Stimulated activated naive CD4-positive, alpha-beta T cell (primary cell): ENCODE measurements at regions not wholly inside any gene's neighbourhood (a gene's known extent, or its start where the extent isn't known, plus 50 kb on each side); places are given as distances from the start of the nearest gene placed in this dataset.
A peak's percentile ranks its signal among the peaks of the same experiment; 100 is the strongest.
"Not testable (repeated sequence)": the region's sequence is repeated elsewhere in the genome, so short reads cannot be mapped to it uniquely, and the experiment has no call there.

ENCODE experiments used
- DNase-seq, 6 experiments: peaks; one replicate each; lab custom pipeline; 2025; lab: John Stamatoyannopoulos, UW

DNA sequence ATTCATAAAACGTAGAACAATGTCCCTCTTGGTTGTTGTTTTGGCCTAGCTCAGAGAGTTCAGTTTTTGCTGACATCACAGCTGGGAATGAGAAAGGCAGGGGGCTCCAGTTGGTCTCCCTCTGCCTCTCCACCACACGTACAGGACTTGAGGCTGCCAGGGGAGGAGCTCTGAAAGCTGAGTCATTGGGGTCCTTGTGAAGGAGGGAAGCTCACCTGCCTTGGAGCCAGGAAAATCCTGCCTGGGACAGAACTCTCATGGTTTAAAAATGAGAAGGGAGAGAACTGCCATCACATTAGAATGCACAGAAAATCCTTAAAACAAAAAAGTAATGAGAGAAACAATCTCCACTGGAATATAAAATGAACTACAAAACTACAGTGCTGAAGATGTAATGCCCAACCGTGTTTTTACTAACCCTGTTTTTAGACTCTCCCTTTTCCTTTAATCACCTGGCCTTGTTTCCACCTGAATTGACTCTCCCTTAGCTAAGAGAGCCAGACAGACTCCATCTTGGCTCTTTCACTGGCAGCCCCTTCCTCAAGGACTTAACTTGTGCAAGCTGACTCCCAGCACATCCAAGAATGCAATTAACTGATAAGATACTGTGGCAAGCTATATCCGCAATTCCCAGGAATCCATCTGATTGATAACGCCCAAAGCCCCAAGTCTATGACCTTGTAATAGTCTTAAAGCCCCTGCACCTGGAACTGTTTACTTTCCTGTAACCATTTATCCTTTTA lies 58.6 kb upstream of the TARP start:
- DNase-seq: not testable (repeated sequence)

DNA sequence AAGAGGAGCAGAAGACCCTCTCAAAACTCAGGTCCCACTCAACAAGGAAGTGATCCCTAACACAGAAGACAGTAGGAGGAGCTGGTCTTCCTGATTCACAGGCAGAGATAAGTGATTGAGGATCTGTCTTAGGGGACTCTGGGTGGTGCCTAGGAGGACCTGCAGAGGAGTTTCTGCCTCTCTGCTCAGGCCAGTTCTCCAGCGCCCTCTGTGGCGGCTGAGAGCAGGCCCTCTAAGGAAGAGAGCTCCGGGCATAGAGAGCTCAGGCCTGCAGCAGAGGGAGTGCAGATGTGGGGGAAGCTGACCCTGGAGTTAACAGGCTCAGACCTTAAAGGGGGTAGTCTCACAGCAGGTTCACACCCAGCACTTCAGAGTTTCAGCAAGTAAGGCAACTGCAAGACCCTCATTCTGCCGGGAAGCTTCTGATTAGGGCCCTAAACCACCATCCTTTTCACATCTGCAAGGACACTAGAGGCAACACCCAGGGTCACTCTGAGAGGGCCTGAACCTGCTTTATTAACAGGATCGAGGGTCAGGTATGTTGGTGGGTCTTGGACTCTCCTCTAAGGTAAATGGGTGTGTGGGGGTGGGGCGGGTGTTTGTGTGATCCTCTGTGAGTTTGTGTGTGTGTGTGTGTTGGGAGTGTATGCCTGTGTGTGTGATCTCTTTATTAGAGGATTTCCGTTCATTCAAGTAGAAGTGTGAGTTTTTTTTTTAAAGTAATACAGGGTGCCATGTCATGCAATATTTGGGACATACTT lies 57.6 kb upstream of the TARP start:
- peak in 1 of 6 experiments; percentile 7 for DNase-seq

DNA sequence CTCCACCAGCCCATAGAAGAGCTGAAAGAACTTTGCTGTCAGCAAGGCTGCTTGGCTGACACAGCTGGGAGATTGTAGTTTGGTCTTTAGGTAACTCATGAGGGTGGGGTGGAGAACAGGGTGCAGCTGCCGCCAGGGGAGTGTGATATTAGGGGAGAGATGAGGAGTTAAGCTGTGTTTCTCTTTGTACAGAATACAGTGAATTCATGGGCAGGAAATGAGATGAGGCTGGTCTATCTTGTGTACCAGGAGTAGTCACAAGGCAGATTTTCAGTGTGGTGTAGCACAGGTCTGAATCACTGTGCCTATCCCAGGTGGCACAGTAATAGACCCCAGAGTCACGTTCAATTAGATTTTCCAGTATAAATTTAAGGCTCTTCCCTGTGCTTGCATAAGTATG lies 56.6 kb upstream of the TARP start:
- DNase-seq: peak in 2 of 6 experiments; percentile 7 to 32

DNA sequence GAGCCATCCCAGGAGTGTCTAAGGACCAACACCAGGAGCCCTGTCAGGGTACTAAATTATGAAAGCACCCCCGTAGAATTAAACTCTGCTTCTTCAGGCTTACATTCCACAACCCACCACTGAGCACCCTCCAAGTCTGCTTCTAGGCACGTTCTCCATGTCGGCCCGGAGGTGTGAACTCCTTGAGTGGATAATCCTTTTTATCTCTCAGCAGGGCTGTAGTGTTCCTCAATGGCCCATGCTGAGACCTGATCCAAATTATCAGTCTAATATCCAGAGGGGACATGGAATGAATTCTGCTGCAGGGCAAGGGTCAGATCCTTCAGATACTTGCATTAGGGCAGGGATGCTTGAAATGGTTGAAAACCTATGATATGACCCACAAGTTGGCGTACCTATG lies 55.9 kb upstream of the TARP start:
- no peak for DNase-seq

DNA sequence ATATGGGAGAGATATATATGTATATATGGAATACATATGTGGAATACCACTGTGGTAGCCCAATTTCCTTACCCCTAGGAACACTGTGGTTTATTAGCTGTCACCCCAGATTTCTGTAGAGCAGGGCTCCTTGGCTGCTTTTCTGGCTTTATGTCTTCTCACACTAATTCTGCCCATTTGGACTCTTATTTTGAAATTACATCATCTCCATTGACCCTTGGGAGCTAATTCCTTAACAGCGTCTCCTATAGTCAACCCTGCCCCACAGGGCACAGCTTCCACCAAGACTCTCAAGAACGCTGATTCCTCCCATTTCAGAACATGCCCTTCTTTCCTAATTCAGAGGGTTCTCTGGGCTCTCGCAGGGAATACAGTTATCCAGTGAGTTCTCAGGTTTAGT lies 55.4 kb upstream of the TARP start:
- DNase-seq: no peak

DNA sequence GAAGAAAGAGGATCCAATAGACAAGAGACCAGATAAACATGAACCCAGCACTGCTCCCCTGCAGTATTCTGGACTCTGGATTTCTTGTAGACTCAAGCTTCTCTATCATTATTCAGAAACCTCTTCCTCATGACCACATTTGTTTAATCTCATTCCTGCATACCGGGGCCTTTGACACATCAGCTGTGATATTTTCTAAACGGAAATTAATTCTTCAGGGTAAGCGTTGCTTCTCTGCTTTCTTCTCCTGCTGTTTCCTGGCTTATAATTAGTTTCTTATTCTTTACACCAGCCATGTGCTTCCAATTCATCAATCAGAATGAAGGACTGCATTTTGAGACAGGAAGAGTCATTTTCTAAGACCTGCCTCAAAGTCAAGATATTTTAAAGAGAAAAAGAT lies 54.2 kb upstream of the TARP start:
- no peak for DNase-seq
